ENCODE measurements at regions not wholly inside any gene's neighbourhood (a gene's known extent, or its start where the extent isn't known, plus 50 kb on each side); places are given as distances from the start of the nearest gene placed in this dataset.

DNA sequence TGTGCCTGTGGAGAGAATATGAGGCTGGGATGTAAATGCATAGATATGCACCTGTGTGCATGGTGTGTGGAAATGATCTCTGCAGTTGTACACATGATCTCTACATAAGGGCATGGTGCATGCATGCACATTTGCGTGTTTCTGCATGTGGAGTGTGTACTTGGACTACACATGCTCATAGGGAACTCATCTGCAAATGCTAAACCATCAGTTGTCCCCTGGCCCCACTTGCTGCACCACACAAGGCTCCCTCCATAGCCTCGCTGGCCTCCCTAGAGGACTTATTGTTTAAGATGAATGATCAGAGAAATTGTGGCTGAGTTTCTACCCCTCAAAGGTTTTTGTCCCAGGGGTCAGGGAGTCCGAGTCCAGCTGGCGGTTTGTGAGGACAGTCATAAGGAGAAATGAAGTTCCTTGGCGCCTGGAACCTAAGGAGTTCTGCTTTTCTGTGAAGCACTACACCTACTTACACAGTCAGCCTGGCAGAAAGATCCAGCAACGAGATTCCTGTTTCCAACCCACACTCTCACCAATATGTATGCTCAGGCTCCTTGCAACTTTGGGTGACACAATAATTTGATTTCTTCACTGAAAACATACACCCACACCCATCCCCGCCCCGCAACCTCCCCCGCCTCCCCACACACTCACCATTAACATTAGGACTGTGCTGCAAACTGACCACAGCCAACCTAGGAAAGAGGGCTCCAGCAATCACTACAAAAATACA lies 79.9 kb upstream of the CPEB4 start:
- DNase-seq, result no peak

DNA sequence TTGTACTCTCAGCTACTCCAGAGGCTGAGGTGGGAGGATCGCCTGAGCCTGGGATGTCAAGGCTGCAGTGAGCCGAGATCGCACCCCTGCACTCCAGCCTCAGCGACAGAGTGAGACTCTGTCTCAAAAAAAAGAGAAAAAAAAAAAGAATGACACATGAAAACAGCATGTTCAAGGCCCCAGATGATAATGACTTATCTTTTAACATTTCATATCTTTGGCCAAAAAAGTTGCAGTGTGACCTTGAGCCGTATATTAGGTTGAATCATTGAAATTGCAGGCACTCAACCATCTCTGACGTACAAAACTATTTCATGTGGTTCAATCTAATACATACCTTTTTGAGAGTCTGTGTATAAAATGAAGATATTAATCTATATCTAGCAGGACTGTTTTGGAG lies 79.1 kb upstream of the CPEB4 start:
- peak; percentile 27 for DNase-seq

DNA sequence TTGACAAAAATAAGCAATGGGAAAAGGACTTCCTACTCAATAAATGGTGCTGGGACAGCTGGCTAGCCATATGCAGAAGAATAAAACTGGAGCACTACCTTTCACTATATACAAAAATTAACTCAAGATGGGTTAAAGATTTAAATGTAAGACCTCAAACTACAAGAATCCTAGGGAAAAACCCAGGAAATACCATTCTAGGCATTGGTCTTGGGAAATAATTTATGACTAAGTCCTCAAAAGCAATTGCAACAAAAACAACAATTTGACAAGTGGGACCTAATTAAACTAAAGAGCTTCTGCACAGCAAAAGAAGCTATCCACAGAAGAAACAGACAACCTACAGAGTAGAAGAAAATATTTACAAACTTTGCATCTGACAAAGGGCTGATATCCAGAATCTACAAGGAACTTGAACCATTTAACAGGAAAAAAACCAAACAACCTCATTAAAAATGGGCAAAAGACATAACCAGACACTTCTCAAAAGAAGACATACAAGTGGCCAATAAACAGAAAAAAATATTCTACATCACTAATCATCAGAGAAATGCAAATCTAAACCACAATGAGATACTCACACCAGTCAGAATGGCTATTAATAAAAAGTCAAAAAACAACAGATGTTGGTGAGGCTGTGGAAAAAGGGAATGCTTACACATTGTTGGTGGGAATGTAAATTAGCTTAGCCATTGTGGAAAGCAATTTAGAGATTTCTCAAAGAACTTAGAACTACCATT lies 75.2 kb upstream of the CPEB4 start:
- no peak for DNase-seq

DNA sequence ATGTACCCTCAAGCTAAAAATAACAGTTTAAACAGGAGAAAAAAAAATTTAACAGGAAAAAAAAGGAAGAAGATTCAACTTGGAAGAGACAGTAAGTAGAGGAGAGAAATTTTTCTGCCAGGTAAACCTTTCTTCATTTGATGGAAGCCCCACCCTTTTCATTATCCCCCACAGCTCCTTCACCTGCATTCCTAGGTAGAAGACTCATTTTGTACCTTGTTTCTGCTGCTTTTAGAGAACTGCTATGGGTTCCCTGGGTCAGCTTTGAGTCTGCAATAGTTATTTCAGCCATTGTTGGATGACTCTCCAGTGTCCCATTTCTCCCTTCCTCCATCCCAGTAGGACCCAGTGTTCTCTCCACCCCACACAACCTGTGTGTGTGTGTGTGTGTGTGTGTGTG lies 74.1 kb upstream of the CPEB4 start:
- no peak for DNase-seq

DNA sequence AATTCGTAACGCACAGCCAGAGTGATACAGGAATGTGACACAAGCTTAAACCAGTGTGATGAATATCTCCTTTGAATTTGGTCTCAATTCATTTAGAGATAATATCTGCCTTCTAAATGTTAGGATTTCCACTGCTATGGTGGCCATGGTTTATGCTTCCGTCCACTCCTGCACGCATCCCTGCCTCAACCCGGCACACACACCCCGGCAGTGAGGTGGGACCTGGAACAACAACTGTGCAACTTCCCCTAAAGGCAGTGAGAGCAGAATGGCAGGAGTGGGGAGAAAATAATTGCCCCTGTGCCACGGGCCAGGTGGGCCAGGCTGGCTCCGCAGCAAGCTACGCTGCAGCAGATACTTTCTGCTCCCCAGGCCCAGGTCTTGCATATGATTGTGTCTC lies 72.6 kb upstream of the CPEB4 start:
- DNase-seq, result no peak

DNA sequence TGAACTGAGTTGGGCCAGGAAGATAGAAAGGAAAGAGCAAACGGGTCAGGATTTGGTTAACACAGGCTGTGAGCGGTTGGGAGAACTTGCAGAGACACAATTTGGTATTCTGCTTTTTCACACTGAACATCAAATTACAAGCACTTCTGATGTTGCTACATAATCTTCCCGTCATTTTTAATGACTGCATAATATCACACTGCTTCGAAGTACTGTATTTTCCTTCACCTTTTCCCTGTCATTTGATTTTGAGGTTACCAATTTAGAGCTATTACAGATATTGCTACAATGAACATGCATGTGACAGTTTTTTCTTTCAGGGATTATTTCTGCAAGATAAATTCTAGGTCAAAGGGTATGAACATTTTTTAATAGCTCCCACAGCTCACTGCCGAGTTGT lies 71.4 kb upstream of the CPEB4 start:
- no peak for DNase-seq

DNA sequence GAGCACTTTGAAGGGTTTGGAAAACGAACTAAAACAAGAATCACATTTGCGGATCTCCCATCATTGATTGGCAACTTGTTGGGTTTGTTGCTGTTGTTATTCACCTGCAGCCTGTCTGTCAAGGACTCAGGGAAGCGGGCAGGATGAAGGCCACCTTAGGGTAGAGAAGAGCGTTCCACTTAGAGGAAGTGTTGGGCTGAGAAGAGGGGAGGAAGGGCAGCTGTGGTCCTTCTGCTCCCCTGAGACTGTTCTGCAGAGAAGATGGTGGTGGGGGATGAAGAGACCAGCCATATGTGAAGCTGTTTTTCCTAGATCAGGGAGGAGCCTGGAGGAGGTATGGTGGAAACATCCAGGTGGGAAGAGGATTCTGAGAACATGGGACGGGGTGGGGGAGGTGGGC lies 70.6 kb upstream of the CPEB4 start:
- no peak for DNase-seq

DNA sequence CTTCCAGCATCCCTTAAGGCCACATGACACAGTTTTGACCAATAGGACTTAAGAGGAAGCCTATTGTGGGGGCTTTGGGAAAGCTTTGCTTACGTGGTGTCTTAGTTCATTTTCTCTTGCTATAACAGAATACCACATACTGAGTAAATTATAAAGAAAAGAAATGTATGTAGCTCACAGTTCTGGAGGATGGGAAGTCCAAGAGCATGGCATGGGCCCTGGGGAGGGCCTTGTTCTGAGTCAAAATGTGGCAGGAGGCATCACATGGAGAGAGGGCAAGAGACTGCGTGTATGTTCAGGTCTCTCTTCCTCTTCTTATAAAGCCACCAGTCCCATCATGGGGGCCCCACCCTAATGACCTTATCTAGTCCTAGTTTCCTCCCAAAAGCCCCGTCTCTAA lies 68.6 kb upstream of the CPEB4 start:
- no peak for DNase-seq

DNA sequence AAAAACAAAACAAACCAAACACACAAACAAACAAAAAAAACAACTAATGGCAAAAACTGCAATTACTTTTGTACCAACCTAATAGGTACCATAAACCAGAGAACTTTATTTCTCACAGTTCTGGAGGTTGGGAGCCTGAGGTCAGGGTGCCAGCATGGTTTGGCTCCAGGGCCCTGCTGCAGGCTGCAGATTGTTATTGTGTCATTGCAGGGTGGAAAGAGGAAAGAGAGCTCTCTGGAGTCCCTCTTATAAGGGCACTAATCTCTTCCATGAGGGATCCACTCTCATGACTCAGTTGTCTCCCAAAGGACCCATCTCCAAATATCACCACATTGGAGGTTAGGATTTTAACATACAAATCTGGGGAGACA lies 64.9 kb upstream of the CPEB4 start:
- DNase-seq, result no peak

DNA sequence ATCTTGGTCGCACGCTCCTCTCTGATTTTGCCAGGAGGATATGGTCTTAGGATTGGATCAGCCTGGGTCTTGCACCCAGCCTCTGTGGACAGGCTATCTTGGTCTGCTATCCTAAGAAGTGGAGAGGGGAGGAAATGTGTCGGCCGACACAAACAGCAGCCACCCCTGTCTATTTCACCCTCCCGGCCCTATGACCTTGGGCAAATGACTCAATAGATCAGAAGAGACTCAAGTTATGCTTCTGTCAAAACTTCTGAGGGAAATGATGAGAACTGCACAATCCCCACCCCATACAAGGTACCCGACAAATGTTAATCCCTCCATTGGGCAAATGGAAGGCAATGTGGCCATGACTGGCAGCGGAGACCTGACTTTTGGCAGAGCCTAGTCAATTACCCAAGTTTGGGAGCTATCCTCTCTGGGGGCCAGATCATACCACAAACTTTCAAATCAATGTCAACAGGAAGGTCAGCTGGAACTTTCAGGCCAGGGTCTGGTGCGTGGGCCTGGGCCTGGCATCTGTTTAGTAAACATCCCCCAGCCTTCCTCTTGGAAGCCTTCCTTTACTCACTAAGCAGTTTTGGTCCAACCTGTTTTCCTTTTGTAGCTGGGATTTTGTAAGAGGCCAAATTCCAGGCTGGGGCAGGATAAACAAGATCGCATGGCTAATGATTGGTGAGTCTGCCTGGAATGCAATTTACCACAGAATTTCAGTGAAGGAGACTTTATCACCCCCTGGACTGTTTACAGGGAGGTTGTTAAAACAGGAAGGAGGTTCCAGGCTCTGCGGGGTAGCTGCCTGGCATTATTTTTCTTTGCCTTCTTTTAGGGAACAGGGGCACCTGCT lies 64.2 kb upstream of the CPEB4 start:
- no peak for DNase-seq

DNA sequence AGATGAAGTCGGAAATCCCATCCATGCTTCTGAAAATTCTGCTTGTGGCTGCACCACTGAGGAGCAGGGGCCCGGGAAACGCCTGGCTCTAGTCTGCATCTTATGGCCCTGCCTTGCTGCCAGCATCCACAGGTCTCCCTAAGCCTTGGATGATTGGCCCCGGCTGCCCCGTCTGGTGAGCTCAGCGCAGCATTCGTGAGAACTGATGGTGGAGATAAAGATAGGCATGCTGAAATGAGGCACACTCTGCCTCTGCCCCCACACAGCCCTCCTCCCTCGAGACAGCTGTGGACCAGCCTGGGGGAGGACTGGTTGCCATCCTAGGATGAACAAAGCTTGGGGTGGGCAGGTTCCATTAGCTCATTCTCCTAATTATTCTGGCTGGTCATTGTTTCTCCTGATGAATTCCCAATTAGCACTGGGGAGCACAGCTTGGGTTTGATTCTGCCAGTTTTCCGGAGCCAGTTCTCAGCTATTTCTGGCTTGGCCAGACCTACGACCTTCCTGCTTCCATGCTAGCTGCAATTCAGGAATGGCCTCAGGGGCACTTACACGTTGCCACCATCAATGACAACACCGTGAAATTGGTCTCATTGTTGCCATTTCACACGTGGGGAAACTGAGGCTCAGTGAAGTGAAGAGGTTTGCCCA lies 62.8 kb upstream of the CPEB4 start:
- no peak for DNase-seq

DNA sequence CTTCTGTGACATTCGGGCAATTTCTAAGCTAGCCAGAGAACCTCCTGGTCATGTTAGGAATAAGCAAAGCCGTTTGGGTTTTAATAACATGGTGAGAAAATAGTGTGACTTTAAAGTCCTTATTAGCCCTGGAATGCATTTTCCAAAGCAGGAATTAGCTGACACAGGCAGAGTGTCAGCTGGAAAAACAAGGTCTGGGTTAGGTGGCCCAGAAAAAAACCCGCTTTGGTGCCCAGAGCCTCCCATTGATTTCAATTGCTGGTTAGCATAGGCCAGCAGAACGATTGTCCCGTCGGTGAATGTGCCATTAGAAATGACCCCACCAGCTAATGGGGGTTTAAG lies 62.1 kb upstream of the CPEB4 start:
- no peak for DNase-seq

DNA sequence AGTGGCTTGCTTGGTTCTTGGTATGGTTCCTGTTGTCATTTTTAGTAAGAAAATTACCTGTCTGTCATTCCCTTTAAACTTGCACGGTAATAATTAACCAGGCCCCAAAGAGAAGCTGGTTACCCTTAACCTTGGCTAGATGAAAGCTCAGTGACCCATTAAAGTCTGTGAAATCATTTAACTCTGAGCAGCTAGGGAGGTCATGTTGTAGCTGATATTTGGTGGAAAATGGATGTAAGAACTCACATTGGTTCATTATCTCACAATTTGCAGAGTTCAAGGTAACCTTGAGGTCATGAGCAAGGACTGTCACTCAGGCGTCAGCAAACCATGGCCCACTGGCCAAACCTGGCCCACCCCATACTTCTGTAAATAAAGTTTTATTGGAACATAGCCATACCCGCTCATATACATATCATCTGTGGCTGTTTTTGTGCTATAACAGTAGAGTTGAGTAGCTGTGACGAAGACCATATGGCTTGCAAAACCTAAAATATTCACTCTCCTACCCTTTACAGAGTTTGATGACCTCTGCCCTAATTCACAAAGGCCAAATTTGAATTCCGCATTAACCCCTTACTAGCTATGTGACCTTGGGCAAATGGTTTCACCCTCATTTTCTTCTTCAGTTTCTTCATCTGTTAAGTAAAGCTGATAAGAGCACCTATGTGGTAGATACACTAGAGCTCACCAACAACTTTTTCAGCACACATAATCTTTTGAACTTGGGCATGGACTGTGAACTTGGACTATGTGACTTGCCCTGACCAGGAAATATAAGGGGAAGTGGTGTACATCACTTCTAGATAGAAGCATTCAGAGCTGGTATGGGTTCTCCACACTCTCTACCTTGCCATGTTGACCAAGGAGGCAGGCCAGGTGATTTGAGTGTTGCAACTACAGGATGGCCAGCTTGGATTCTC lies 61.5 kb upstream of the CPEB4 start:
- DNase-seq, result no peak

DNA sequence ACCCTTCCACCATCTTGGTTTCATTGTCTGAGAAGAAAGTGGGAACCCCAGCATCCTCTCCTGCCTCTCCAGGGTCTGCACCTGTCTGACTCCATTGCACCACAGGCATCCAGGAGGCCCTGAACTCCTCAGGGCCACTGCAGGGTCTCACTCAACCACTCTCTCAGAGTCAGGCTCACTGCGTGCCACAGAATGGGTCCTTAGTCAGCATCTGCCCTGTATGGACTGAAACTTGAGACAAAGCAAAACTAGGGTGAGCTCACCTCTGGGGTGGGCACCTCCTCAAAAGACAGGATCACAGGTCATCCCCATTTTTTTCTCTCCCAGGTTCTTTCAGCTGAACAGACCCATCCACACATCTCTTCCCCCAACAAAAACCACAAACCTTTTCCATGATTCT lies 59.2 kb upstream of the CPEB4 start:
- DNase-seq, result no peak

DNA sequence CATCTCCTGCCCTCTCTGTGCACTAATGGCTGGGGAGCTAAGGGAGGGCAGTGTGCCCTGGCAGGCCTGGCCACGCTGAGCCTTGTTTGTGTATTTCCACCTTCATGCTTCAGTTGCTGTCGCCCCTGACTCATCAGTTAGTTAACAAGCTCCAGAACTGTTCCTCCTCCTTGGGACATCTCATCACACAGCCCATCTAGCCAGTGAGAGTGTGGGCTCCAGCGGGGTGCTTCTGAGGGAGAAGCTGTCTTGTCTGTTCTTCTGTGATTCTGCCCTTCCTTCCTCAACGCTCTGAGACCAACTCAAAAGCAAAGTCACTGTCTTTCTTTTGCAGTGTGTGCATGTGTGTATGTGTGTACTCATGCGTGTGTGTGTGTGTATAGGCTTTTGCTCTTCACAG lies 58.3 kb upstream of the CPEB4 start:
- DNase-seq, result no peak

DNA sequence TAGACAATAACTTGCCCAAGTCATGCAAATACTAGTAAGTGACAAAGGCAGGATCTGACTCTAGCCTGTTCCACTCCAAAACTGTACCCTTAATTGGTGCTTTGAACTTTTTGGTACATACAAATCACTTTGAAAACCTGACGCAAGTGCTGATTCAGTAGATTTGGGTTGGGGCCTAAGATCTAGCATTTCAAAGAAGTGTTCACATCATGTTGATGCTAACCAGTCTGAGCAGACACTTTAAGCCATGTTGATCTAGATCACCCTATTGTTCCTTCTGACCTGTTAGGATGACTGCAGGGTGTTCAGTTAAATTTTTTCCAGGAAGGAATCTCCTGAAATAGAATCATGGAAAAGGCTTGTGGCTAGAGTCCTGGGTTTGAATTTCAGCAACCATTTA lies 57.7 kb upstream of the CPEB4 start:
- DNase-seq, result no peak

DNA sequence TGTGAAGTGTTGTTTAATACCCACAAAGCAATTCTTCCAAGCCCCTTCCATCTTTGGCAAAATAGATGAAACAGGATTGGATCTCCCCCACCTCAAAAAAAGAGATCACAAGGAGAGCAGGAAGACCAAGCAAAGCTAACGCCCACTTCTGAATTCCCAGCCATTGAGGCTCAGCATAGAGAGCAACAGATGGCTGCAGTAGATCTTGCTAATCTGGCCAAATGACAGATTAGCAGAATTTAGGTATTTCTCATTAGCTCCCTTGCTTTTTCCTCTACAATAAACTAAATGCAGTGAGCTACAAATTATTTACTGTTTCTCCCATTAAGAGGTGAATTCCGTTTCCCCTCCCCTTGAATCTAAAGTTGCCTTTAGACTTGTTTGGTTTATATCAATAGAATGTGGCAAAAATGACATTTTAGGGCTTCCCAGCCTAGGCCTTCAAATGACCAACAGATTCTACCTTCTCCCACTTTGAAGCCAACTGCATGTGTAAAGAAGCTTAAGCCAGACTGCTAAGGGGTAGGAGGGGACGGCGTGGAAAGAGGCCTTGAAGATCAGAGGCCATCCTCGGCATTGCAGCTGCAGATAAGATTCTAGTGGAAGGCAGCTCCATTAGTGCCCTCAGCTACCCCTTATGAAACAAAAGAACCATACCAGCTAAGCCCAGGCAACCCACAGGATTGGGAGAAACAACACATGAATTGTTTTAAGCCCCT lies 56.8 kb upstream of the CPEB4 start:
- peak; percentile 59 for DNase-seq

DNA sequence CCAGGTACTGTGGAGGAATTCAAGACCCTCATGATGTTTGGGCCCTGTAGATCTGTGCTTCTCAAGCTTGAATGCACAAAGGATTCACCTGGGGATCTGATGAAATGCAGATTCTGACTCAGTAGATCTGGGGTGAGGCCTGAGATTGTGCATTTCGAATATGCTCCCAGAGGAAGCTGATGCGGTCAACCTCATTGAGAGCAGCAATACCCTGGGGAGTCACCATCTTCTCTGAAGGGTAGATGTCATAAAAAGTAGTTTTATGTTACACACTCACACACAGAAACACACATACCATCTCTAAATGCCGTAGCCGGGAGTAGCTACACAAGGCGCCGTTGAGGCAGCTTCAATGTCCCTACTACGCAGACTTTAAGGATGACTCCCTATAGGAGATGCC lies 55.8 kb upstream of the CPEB4 start:
- no peak for DNase-seq

DNA sequence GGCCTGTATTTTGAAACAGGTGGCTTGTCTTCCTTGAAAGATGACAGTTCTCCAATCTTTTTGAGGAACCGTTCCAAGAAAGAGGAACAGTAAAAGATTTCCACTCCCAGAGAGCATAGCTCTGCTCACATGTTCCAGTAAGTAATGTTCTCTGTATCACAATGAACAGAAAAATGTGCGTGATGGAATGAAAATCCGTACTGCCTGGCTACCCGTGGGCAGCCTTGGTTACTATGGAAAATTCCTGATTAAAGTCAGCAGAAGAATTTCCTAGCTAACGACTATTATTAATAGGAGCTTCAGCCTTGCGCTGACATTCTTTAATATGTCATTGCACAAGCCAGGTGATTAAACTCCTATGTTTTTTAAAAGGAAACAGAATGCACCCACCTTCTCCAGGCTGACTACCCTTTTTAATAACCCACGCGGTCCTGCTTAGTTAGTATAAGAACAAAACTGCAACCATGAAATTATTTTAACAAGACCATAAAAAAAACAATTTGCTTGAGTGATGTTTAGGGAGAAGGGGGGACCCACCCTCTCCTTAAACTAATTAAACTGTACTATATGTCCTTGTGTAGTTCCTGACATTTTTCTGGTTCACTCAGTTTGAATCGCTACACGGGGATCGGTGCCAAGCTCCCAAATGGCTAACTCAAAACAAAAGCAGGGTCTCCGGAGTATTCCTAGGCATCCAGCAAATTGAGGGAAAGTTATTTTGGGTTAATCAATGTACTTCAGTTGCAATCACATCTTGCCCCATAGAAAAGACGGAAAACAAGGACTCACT lies 54.8 kb upstream of the CPEB4 start:
- DNase-seq, result no peak

DNA sequence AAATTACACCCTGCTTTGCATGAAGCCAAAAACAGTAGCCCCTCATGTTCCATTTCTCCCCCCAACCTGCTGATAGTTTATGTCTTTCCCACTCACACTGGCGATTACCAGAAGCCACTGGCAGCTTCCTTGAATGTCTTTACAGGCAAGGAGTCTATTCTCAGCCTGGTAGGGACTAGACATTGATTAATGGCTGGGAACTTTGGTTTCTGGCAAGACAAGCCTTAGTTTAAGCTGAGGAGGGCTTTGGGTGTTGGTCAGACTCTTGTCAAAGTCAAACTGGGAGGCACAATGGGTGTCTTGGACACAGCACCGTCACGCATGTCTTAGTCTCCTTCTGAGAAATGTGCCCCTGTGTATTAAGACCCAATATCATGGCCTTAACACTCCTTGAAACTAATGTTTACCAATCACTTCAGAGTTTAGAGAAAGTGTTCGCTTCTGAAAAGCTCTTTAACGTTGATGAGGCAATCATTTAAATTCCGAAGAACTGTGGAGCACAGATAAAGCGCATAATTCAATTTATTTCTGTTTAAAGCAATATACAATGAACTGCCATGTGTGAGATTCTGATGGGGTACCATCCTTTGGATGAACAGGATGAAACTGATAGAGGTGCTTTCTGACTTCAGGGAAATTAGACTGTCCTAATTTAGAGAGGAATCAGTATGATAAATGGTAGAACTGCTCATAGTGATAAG lies 53.9 kb upstream of the CPEB4 start:
- DNase-seq, result no peak

Measured in hematopoietic multipotent progenitor cell treated with erythropoietin and hydrocortisone succinate and interleukin-3 and kit ligand, for 8 days (in vitro differentiated cells).